GM19372 (cell line): ENCODE measurements at regions not wholly inside any gene's neighbourhood (a gene's known extent, or its start where the extent isn't known, plus 50 kb on each side); places are given as distances from the start of the nearest gene placed in this dataset.

ENCODE experiments used
- ATAC-seq: cut with Tn5 transposase; IDR thresholded peaks from one replicate; pipeline ENCODE4 v1.9.1; 2021; ENCODE audit warnings: mild to moderate bottlenecking, low read depth, moderate library complexity; ENCODE audit not compliant: unreplicated experiment

DNA sequence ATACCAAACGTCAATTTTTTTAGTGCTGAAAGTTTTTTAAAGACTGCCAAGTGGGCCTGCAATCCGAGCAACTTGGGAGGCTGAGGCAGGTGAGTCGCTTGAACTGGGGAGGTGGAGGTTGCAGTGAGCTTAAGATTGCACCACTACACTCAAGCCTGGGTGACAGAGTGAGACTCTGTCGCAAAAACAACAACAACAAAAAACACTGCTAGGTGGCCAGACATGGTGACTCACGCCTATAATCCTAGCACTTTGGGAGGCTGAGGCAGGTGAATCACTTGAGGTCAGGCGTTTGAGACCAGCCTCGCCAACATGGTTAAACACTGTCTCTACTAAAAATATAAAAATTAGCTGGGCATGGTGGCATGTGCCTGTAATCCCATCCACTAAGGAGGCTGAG, 202.8 kb upstream of the COPS8 start:
- no peak for ATAC-seq

DNA sequence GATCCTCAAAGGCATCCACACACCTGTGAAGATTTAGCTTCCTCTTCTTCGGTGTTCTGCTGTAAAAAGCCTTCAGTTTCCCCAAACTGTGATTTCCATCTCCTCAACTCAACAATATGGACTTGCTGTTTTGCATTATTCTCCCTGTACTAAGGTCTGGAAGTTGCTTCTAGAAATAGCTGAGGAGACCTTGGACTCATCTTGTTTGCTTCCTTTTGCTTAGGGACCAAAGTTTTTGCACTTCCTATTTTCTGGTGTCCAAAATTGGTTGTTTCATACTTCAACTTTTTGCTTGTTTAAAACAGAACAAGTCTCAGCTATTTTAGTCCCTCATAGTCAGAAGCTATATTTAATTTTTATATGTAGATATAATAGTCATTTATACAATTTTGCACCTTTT, 201.9 kb upstream of the COPS8 start:
- no peak for ATAC-seq

GRCh38 chr2:236884569-236885175, 201.0 kb upstream of the COPS8 start:
- no peak for ATAC-seq

DNA sequence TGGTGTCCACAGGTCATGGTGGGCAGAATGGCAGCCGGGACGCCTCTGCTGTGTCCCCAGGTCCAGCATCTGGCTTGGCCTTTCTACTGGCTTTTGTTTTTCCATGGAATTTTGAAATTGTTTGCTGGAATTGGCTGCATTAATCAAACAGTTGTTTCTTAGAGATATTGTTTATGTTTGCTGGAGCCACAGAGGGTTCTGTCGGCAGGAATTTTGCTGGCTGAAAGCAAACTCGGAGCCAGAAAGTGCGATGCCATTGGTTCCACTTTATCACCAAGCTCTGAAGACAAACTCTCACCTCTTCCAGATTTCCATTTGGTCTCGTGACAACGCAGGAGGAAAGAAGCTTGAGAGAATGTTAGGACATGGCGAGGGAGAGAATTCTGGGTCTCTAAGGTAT, 199.2 kb upstream of the COPS8 start:
- no peak for ATAC-seq

DNA sequence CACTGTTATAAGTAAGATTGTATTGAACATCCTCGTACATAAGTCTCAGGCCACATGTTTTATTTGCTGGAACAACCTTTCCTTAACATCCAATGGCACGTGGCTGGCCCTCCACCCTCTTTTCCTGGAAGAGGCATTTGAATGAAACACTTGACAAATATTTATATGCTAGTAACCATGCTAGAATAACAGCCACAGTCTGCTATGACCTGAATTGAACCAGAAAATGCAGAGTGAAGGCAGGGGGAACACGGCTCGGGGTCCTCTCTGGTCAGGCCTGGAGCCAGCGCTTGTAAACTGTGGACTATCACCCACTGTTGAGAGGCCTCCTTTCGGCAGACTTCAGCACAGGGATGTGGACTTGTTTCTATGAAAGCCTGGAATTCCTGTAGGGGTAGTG, 198.2 kb upstream of the COPS8 start:
- ATAC-seq = no peak

DNA sequence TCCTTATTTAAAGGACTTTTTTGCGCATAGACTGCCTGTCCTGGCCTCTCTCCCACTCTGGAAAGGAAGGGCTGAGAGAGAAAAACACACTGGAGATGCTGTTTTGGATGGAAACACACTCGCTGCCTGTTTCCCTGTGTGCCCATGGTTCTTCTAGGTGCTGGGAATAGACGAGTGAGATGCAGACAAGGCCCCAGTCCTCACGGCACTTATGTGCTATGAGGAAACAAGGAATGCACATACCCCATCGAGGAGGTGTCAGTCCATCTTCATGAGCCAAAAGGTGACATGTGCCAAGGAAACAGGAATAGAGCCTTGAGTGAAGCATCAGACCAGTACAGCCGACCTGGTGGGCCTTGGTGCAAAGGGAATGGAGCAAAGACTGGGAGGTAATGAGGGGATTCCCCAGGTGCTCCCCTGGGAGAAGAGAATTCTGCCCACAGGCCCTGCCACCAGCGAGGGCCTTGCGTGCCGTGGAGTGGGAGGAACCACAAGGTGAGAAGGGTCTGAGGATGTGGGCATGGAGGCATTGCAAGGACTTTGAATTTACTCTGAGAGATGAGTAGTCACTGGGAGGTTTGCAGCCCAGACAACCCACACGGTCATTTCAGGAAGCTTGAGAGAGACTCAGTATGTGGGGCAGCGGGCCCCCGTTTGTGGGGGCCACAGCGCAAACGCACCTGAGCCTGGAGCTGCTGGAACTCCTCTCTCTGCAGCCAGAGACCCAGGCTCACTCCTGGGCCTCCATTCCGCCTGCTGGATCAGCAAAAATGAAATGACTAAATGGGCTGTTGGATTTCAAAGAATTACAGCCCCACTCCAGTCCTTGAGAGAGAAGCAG, 197.5 kb upstream of the COPS8 start:
- ATAC-seq = no peak

- no peak for ATAC-seq
Measured at GRCh38 chr2:236888794-236889780, 196.6 kb upstream of the COPS8 start.

DNA sequence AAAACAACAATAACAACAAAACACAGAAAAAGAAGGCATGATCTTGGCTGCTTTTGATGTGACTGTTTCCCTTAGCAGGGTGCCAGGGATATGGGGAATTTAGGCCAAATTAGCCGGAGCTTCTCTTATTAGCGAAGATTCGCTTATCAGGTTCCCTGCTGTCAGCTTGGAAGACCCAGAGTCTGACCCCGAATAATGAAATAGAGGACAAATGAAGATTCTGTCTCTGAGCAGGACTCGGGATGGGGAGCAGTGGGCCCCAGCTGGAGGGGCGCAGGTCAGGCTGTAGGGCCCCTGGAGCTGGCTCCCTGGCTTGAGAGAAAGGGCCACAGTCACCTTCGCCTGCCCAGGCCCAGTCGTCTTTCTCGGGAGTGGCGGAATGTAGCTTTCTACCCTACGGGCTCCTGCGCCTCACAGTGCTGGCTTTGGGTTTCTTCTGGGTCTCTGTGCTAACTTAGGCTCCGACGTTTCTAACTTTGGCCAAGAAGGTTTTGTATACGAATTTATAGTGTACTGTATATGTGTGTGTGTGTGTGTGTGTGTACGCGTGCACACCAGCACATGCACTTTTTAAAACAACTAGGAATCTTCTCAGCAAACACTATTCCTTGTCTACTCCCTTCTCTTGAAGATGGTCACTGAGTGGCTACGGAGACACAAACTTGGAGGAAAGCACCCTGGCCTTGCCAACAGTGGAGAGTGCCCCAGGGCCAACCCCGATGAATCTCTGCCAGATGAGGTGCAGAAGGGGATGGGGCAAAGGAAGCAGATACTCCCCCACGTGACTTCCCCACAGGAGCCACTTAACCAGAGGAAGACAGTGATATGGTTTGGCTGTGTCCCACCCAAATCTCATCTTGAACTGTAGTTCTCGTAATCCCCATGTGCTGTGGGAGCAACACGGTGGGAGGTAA, 195.6 kb upstream of the COPS8 start:
- ATAC-seq = no peak

DNA sequence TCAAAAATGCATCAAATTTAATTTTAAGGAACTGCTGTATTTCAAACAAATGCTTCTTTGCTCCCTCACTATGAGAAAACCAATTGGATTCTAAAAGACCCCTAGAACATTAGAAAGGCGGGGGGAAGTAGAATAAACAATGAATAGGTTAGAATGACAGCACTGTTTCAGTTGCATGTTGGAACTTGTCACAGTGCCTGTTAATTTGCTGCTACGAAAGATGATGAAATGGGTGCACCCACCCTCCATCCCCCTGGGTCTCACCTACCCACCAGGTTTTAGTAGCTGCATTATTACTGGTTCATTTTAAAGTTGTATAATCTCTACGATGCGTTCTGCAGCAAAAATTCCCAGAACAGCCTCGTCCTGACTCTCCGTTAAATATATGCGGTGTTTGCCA, 193.0 kb upstream of the COPS8 start:
- ATAC-seq = no peak

DNA sequence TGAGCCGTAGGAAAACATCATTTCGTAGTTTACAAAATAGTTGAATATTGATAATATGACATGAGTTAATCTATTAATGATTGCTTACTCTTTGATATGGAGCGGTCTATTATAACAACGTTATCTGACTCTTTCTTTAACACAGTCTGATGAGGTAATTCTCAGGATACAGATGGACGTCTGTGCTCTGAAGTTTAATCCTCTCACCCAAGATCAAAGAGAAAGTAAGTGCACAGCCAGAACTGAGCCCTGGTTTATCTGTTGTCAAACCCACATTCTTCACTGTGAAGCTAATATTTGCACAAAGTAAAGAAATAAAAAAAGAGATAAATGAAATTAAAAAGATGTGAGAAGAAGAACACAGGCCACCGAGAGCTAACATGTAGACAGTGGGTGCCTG, 190.9 kb upstream of the COPS8 start:
- no peak for ATAC-seq

DNA sequence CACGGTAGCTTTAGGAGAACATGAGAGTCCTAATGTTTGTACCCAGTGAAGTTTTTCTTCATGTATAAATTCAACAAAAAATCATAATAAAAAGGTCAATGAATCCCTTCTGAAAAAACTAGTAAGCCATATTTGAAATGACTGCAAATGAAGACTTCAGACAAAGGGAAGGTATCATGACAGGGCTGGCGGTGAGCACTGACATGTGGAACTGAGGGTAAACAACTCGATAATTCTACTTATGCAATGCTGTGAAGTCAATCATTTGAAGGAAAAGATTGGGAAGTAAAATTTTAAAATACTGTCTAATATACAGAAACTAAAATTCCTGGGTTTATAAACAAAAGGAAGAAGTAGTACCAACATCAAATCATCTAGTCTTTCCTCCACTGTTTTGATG, 190.2 kb upstream of the COPS8 start:
- ATAC-seq = no peak

DNA sequence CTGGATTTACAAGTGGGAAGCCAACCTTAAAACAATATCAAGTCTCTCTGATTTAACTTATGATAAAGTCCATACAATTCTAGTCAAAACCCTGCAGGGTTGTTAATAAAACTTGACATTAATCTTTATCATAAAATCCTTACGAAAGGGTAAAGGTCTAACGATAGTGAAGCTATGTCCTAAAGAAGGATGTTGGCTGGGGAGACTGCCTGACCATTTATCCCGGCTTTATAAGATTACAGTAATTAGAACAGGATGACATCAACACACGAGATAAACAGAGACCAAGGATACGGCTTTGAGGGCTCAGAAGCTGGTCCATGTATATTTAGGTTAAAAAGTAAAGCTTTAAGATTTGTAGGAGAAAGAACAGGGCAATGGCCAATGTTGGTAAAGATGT, 189.0 kb upstream of the COPS8 start:
- ATAC-seq = no peak

GRCh38 chr2:236899146-236899545, 186.5 kb upstream of the COPS8 start:
- no peak for ATAC-seq

DNA sequence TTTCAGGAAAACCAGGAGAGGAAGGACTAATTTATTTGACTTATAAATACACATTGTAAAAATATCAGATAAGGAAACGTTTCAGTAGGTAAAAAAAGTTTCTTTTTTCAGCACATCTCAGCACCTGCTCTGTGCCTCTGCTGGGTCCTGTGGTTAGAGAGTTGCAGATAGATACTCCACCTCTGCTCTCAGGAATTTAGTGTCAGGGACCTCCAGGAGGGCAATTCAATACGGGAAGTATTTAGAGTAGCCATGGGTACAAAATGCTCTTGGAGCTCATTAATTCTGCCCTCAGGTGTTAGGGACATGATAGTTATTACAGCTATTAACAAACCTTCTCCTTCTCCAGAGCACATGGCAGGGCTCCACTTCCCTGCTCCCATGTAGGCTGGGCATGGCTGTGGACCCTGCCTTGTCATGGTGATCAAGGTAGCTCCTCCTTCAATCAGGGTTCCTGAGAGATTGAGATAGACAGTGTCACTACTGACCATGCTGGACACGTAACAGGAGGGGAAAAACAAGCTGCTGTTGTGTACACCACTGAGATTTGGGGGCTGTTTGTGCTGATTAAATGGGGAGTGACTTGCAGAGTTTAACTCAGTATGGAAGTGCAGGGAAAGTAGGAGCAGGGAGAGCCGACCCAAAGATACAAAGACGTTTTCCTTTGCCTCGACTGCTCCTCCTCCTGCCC, 185.6 kb upstream of the COPS8 start:
- no peak for ATAC-seq

DNA sequence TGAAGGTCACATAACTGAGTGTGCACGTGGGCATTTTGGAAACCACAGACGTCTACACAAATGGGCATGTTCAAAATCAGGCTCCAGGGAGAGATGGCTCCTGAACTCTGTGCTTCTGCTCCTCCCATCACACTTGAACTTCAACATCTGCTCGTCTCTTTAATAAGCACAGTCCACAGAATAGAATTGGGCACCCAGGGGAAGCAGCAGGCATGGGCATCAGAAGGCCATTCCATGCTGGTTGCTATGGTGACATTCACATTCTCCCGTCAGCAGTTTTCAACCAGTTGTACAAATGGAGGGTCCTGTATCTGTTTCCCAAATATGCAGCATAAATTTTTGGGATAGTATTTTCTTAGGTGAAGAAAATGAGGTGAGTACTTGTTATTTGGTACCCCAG, 183.7 kb upstream of the COPS8 start:
- no peak for ATAC-seq

DNA sequence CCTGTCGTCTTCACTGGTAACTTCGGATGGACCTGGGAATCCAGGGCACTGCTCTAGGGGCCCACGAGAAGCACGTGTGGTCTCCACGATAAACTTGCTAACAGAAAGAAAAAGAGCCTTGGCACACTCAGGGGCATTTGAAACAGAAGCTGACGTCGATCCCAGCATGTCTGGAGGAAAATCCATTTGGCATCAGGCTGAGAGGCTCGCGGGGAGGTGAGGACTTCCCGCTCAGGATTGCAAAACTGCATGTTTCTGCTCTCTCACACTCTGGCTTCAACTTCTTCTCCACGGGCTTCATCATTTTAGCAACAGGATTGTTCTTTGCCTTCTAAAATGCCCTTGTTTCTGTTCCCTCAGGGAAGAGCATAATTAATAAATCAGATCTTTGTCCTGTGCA, 181.7 kb upstream of the COPS8 start:
- ATAC-seq = no peak

- ATAC-seq = no peak
Measured at GRCh38 chr2:236904389-236905263, 181.1 kb upstream of the COPS8 start.

- ATAC-seq = no peak
Measured at GRCh38 chr2:236905976-236906375, 179.7 kb upstream of the COPS8 start.
